WTC11 (cell line): ENCODE measurements at regions not wholly inside any gene's neighbourhood (a gene's known extent, or its start where the extent isn't known, plus 50 kb on each side); places are given as distances from the start of the nearest gene placed in this dataset.

Experiments
- ATF2 ChIP-seq: sonication (generic); formaldehyde crosslinking; IDR thresholded peaks from 2 replicates; pipeline ENCODE4 v1.8.1; 2022; ENCODE audit warnings: low read depth, missing genetic modification reagents, borderline replicate concordance
- CTCF ChIP-seq: fragments of 200-600 bp; IDR thresholded peaks from 2 replicates; pipeline ENCODE4 v1.8.0; 2022; ENCODE audit warnings: antibody characterized with exemption
- JAZF1 ChIP-seq: fragments of 250-450 bp; sonication (Bioruptor Pico); IDR thresholded peaks from 2 replicates; pipeline ENCODE4 v1.9.0; 2021; ENCODE audit warnings: moderate library complexity, mild to moderate bottlenecking, inconsistent platforms

- TF ChIP-seq CTCF (no peak), JAZF1 (CRISPR knock-in tag) (no peak), ATF2 (CRISPR knock-in tag) (no peak)
Observed at GRCh38 chr11:97956904-97957303, 1063.8 kb upstream of the CNTN5 start.
